Adrenal gland (tissue), 5 donors: ENCODE measurements at regions not wholly inside any gene's neighbourhood (a gene's known extent, or its start where the extent isn't known, plus 50 kb on each side); places are given as distances from the start of the nearest gene placed in this dataset.

Experiments used
- CTCF ChIP-seq, 6 experiments: fragments of 450-650 bp in 4 of 6; fragments of 200-600 bp in 2 of 6; sonication (generic) in 1 of 6; IDR thresholded peaks; 1 replicate in 5 of 6; 2 replicates in 1 of 6; pipeline versions ENCODE4 v1.5.1 to v1.8.0; 2016 to 2021; ENCODE audit warnings: antibody characterized with exemption in 6 of 6, mild to moderate bottlenecking in 2 of 6, moderate library complexity in 1 of 6
- POLR2A ChIP-seq, 2 donors: fragments of 450-650 bp; IDR thresholded peaks; one replicate each; pipeline ENCODE4 v1.6.1; 2017; ENCODE audit warnings: antibody characterized with exemption in 2 of 2, mild to moderate bottlenecking in 2 of 2, moderate library complexity in 1 of 2
- donor health status: DM: no; HTN: no; CAD: no.

DNA sequence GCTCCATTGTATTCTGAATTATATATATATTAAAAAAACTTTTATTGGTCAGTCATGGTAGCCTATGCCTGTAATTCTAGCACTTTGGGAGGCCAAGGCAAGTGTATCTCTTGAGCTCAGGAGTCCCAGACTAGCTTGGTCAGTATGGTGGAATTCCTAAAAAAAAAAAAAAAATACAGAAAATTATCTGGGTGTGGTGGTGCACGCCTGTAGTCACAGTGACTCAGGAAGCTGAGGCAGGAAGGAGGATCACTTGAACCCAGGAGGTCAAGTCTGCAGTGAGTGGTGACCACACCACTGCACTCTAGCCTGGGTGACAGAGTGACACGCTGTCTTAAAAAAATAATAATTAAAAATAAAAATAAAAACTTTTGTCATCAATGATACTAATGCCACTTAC, 133.2 kb downstream of the FAT3 start:
- TF ChIP-seq CTCF (IDR thresholded peaks at IDR 0.05): no peak
- TF ChIP-seq POLR2A (IDR thresholded peaks at IDR 0.05): no peak
